GM13977 (cell line): ENCODE measurements at regions not wholly inside any gene's neighbourhood (a gene's known extent, or its start where the extent isn't known, plus 50 kb on each side); places are given as distances from the start of the nearest gene placed in this dataset.
"Not testable (repeated sequence)": the region's sequence is repeated elsewhere in the genome, so short reads cannot be mapped to it uniquely, and the experiment has no call there.

Experiments
- DNase-seq: peaks from one replicate; pipeline ENCODE4 v3.0.0; 2012; ENCODE audit warnings: low spot score
- CTCF ChIP-seq: IDR thresholded peaks from 2 replicates; pipeline ENCODE4 v1.5.1; 2012; ENCODE audit warnings: mild to moderate bottlenecking, control low read depth; ENCODE audit not compliant: insufficient read depth; ENCODE audit errors: extremely low read depth, missing control alignments
- in situ Hi-C: fragments of 300-500 bp; cut with MboI; formaldehyde crosslinking; loops from one replicate; pipeline ENCODE4 v1.12.0; 2022; ENCODE audit warnings: low sequenced_read_pairs, low pct_unique_long_range_greater_than_20kb, mixed read lengths, inconsistent platforms; ENCODE audit not compliant: unreplicated experiment

- no peak for DNase-seq
- no peak for TF ChIP-seq CTCF
- in situ Hi-C loops = no loop called here
Measured at GRCh38 chr16:76879420-76879819, 311.6 kb upstream of the MON1B start.

GRCh38 chr16:76880523-76880922 lies 310.5 kb upstream of the MON1B start:
- DNase-seq, in situ Hi-C loops: not testable (repeated sequence)

DNA sequence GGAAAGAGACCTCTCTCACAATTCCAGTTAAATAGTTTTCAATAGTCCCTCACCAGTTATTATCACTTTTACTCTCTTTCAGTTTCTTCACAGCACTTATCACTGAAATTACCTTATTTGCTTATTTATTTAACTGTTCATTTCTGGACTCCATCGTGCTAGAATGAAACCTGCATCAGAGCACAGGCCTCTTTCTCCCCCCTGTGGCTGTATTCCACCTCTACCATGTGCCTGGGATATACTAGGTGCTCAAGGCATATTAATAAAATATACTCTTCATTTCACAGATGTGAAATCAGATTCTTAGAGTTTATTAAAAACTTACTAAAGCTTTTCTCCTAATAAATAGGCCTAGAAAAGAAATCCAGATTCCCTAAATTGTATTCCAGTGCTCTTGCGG lies 308.9 kb upstream of the MON1B start:
- peak; percentile 6 for TF ChIP-seq CTCF
- in situ Hi-C loops = no loop called here
- DNase-seq = no peak

DNA sequence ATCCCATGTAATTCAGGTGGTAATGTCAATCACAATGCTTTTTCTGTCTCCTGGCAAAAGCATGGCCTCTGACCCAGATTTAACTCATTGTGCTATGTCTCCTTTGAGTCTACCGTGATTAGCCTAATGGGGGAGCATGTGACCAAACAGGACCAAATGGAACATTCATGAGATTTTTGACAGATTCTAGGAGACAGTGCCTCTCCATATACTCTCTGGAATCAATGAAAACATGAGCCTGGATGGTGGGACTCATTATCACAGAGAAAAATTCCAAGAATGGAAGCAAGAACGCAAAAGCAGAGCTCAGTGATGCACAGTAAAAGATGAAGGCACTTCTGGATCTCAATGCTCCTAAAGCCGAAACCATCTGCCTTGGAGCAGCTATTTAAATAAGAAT lies 307.9 kb upstream of the MON1B start:
- in situ Hi-C loops = no loop called here
- no peak for TF ChIP-seq CTCF
- no peak for DNase-seq

DNA sequence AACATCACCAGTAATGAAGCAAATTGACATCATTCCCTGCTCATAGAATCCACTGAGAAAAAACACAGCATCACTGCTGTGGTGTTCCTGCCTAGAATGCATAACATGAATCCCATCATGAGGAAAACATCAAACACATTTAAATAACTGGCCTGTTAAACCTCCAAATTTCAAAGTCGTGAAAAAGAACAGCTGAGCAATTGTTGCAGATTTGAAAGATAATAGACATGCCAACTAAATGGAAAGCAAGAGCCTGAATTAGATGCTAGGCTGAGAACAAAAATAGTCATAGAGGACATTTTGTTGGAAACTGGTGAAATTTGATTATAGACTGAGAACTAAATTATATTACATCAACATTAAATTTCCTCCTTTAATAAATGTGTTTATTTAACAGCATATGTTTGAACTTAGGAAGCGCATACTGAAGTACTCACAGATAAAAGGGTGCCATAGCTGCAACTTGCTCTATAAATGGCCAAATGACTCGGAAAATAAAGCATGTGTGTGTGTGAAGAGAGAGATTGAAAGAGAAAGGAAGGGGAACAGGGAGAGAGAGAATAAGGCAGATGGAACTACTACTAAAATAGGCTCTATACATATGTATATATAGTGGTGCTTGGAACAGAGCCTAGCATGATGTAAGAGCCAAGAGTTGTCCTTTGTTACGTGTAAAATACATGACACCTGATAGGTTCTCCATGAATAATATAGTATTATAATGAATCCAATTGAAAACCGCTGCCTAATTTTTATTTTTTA lies 305.0 kb upstream of the MON1B start:
- no peak for TF ChIP-seq CTCF
- no peak for DNase-seq
- in situ Hi-C loops = no loop called here

- no peak for TF ChIP-seq CTCF
- in situ Hi-C loops = no loop called here
- no peak for DNase-seq
Measured at GRCh38 chr16:76897816-76898215, 293.2 kb upstream of the MON1B start.

GRCh38 chr16:76899767-76900166 lies 291.2 kb upstream of the MON1B start:
- in situ Hi-C loops = no loop called here
- TF ChIP-seq CTCF = no peak
- DNase-seq = no peak
